Kidney epithelial cell (primary cell): ENCODE measurements at regions not wholly inside any gene's neighbourhood (a gene's known extent, or its start where the extent isn't known, plus 50 kb on each side); places are given as distances from the start of the nearest gene placed in this dataset.

ENCODE experiments used
- DNase-seq: peaks from one replicate; pipeline ENCODE4 v3.0.0-alpha.2; 2010; ENCODE audit warnings: low read depth
- H3K27me3 ChIP-seq: 2 replicates; pipeline ENCODE4 v1.6.0; 2011; ENCODE audit warnings: low read length; ENCODE audit not compliant: control insufficient read depth, insufficient read depth
- H3K36me3 ChIP-seq: 2 replicates; pipeline ENCODE4 v1.5.1; 2011; ENCODE audit warnings: low read length; ENCODE audit not compliant: control insufficient read depth, insufficient read depth
- H3K4me3 ChIP-seq: 2 replicates; pipeline ENCODE4 v1.5.1; 2011; ENCODE audit warnings: low read depth, mild to moderate bottlenecking, control low read depth, low read length
- CTCF ChIP-seq: IDR thresholded peaks from 2 replicates; pipeline ENCODE4 v1.5.1; 2011; ENCODE audit warnings: mild to moderate bottlenecking, moderate library complexity, low read length, control low read depth, inconsistent platforms; ENCODE audit not compliant: insufficient read depth, poor library complexity, severe bottlenecking

- TF ChIP-seq CTCF, result no peak
- Histone ChIP-seq H3K27me3 (no peaks in the 10 kb centered on the region), H3K4me3 (no peak overlapping the region), H3K36me3 (no peaks in the 10 kb centered on the region)
- DNase-seq, result no peak
Measured at GRCh38 chr2:118618279-118618678, 229.2 kb downstream of the EN1 start.

GRCh38 chr2:118616432-118616831 is 231.0 kb downstream of the EN1 start:
- TF ChIP-seq CTCF, result no peak
- DNase-seq, result no peak
- H3K36me3 ChIP-seq, result no peaks in the 10 kb centered on the region
- no peak overlapping the region for H3K4me3 ChIP-seq
- H3K27me3 ChIP-seq, result no peaks in the 10 kb centered on the region

GRCh38 chr2:118614841-118615271 is 232.6 kb downstream of the EN1 start:
- no peak for DNase-seq
- H3K27me3 ChIP-seq, result no peaks in the 10 kb centered on the region
- H3K36me3 ChIP-seq, result no peaks in the 10 kb centered on the region
- TF ChIP-seq CTCF, result no peak
- no peak overlapping the region for H3K4me3 ChIP-seq

GRCh38 chr2:118613737-118614136 is 233.7 kb downstream of the EN1 start:
- H3K4me3 ChIP-seq, result no peak overlapping the region
- no peaks in the 10 kb centered on the region for H3K27me3 ChIP-seq
- no peaks in the 10 kb centered on the region for H3K36me3 ChIP-seq
- no peak for TF ChIP-seq CTCF
- DNase-seq, result no peak

GRCh38 chr2:118611691-118612090 is 235.8 kb downstream of the EN1 start:
- Histone ChIP-seq H3K27me3 (no peaks in the 10 kb centered on the region), H3K4me3 (no peak overlapping the region), H3K36me3 (no peaks in the 10 kb centered on the region)
- TF ChIP-seq CTCF, result no peak
- no peak for DNase-seq

GRCh38 chr2:118609138-118609537 is 238.3 kb downstream of the EN1 start:
- Histone ChIP-seq H3K36me3 (no peaks in the 10 kb centered on the region), H3K27me3 (no peaks in the 10 kb centered on the region), H3K4me3 (no peak overlapping the region)
- no peak for TF ChIP-seq CTCF
- DNase-seq, result no peak
